ENCODE measurements at regions not wholly inside any gene's neighbourhood (a gene's known extent, or its start where the extent isn't known, plus 50 kb on each side); places are given as distances from the start of the nearest gene placed in this dataset.
A peak's percentile ranks its signal among the peaks of the same experiment; 100 is the strongest.

DNA sequence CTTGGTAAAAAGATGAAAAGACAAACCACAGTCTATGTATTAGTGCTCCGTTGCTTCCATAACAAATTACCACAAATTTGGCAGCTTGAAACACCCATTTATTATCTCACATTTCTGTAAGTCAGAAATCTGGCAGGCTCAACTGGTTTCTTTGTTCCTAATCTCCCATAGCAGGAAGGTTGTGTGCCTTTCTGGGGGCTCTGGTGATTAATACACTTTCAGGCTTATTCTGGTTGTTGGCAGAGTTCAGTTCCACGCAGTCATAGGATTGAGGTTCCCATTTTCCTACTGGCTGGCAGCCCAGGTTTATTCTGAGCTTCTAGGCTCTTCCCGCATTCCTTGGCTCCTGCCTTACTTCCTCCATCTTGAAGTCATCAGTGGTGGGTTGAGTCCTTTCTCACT lies 189.3 kb downstream of the ANAPC1 start:
- ATAC-seq = peak; percentile 45
- TF ChIP-seq, protein P1, sequence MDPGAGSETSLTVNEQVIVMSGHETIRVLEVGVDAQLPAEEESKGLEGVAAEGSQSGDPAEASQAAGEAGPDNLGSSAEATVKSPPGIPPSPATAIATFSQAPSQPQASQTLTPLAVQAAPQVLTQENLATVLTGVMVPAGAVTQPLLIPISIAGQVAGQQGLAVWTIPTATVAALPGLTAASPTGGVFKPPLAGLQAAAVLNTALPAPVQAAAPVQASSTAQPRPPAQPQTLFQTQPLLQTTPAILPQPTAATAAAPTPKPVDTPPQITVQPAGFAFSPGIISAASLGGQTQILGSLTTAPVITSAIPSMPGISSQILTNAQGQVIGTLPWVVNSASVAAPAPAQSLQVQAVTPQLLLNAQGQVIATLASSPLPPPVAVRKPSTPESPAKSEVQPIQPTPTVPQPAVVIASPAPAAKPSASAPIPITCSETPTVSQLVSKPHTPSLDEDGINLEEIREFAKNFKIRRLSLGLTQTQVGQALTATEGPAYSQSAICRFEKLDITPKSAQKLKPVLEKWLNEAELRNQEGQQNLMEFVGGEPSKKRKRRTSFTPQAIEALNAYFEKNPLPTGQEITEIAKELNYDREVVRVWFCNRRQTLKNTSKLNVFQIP (CRISPR knock-in tag; IDR thresholded peaks at IDR 0.05; ENCODE audit: borderline replicate concordance, low read depth) = no peak
- TF ChIP-seq ISL1 (CRISPR knock-in tag; IDR thresholded peaks at IDR 0.05) = peak; percentile 62
- TF ChIP-seq OSR1 (CRISPR knock-in tag; IDR thresholded peaks at IDR 0.05) = no peak
- TF ChIP-seq, protein P2, sequence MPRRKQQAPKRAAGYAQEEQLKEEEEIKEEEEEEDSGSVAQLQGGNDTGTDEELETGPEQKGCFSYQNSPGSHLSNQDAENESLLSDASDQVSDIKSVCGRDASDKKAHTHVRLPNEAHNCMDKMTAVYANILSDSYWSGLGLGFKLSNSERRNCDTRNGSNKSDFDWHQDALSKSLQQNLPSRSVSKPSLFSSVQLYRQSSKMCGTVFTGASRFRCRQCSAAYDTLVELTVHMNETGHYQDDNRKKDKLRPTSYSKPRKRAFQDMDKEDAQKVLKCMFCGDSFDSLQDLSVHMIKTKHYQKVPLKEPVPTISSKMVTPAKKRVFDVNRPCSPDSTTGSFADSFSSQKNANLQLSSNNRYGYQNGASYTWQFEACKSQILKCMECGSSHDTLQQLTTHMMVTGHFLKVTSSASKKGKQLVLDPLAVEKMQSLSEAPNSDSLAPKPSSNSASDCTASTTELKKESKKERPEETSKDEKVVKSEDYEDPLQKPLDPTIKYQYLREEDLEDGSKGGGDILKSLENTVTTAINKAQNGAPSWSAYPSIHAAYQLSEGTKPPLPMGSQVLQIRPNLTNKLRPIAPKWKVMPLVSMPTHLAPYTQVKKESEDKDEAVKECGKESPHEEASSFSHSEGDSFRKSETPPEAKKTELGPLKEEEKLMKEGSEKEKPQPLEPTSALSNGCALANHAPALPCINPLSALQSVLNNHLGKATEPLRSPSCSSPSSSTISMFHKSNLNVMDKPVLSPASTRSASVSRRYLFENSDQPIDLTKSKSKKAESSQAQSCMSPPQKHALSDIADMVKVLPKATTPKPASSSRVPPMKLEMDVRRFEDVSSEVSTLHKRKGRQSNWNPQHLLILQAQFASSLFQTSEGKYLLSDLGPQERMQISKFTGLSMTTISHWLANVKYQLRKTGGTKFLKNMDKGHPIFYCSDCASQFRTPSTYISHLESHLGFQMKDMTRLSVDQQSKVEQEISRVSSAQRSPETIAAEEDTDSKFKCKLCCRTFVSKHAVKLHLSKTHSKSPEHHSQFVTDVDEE (CRISPR knock-in tag; IDR thresholded peaks at IDR 0.05) = no peak
- TF ChIP-seq, protein P3, sequence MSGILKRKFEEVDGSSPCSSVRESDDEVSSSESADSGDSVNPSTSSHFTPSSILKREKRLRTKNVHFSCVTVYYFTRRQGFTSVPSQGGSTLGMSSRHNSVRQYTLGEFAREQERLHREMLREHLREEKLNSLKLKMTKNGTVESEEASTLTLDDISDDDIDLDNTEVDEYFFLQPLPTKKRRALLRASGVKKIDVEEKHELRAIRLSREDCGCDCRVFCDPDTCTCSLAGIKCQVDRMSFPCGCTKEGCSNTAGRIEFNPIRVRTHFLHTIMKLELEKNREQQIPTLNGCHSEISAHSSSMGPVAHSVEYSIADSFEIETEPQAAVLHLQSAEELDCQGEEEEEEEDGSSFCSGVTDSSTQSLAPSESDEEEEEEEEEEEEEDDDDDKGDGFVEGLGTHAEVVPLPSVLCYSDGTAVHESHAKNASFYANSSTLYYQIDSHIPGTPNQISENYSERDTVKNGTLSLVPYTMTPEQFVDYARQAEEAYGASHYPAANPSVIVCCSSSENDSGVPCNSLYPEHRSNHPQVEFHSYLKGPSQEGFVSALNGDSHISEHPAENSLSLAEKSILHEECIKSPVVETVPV (CRISPR knock-in tag; IDR thresholded peaks at IDR 0.05) = no peak
- TF ChIP-seq ESRRG (CRISPR knock-in tag; IDR thresholded peaks at IDR 0.05) = no peak
- no peak for TF ChIP-seq RARB (CRISPR knock-in tag; IDR thresholded peaks at IDR 0.05)
- TF ChIP-seq TCF4 (CRISPR knock-in tag; IDR thresholded peaks at IDR 0.05; ENCODE audit: borderline replicate concordance) = no peak
- TF ChIP-seq, protein P4, sequence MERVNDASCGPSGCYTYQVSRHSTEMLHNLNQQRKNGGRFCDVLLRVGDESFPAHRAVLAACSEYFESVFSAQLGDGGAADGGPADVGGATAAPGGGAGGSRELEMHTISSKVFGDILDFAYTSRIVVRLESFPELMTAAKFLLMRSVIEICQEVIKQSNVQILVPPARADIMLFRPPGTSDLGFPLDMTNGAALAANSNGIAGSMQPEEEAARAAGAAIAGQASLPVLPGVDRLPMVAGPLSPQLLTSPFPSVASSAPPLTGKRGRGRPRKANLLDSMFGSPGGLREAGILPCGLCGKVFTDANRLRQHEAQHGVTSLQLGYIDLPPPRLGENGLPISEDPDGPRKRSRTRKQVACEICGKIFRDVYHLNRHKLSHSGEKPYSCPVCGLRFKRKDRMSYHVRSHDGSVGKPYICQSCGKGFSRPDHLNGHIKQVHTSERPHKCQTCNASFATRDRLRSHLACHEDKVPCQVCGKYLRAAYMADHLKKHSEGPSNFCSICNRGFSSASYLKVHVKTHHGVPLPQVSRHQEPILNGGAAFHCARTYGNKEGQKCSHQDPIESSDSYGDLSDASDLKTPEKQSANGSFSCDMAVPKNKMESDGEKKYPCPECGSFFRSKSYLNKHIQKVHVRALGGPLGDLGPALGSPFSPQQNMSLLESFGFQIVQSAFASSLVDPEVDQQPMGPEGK (CRISPR knock-in tag; IDR thresholded peaks at IDR 0.05; ENCODE audit: borderline replicate concordance) = 0 out of 2 replicates have a peak, but pooled peaks have one; percentile 45
- TF ChIP-seq, protein P5, sequence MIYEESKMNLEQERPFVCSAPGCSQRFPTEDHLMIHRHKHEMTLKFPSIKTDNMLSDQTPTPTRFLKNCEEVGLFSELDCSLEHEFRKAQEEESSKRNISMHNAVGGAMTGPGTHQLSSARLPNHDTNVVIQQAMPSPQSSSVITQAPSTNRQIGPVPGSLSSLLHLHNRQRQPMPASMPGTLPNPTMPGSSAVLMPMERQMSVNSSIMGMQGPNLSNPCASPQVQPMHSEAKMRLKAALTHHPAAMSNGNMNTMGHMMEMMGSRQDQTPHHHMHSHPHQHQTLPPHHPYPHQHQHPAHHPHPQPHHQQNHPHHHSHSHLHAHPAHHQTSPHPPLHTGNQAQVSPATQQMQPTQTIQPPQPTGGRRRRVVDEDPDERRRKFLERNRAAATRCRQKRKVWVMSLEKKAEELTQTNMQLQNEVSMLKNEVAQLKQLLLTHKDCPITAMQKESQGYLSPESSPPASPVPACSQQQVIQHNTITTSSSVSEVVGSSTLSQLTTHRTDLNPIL (CRISPR knock-in tag; IDR thresholded peaks at IDR 0.05; ENCODE audit: low read depth) = no peak
- TF ChIP-seq ZNF8 (CRISPR knock-in tag; IDR thresholded peaks at IDR 0.05) = peak; percentile 68; the same call in 1 of the 2 replicates

DNA sequence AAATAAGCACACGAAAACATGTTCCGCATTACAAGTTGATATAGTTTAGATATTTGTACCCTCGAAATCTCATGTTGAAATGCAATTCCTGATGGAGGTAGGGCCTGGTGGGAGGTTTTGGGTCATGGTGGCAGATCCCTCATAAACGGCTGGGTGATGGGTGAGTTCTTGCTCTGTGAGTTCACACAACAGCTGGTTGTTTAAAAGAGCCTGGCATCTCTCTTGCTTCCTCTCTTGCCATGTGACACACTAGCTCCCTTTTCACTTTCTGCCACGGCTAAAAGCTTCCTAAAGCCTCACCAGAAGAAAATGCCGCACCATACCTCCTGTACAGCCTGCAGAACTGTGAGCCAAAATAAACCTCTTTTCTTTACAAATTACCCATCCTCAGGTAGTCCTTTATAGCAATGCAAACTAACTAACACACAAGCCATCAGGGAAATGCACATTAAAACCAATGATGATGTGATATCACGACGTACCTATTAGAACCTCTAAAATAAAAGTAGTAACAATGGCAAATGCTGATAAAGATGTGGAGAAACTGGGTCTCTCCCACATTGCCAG lies 188.5 kb downstream of the ANAPC1 start:
- TF ChIP-seq RARB (CRISPR knock-in tag; IDR thresholded peaks at IDR 0.05) = no peak
- no peak for TF ChIP-seq ZNF70 (CRISPR knock-in tag; IDR thresholded peaks at IDR 0.05)
- no peak for TF ChIP-seq ZNF8 (CRISPR knock-in tag; IDR thresholded peaks at IDR 0.05)
- TF ChIP-seq TCF4 (CRISPR knock-in tag; IDR thresholded peaks at IDR 0.05; ENCODE audit: borderline replicate concordance) = no peak
- TF ChIP-seq ARNTL (CRISPR knock-in tag; IDR thresholded peaks at IDR 0.05; ENCODE audit: borderline replicate concordance, low read depth) = no peak
- no peak for TF ChIP-seq PPARA (CRISPR knock-in tag; IDR thresholded peaks at IDR 0.05; ENCODE audit: borderline replicate concordance)
- no peak for TF ChIP-seq SNAI2 (CRISPR knock-in tag; IDR thresholded peaks at IDR 0.05)
- TF ChIP-seq ESRRG (CRISPR knock-in tag; IDR thresholded peaks at IDR 0.05) = no peak
- no peak for TF ChIP-seq BACH2 (CRISPR knock-in tag; IDR thresholded peaks at IDR 0.05; ENCODE audit: borderline replicate concordance)
- TF ChIP-seq ZFP30 (CRISPR knock-in tag; IDR thresholded peaks at IDR 0.05) = no peak
- TF ChIP-seq, protein P2 (CRISPR knock-in tag; IDR thresholded peaks at IDR 0.05) = no peak
- TF ChIP-seq CSDC2 (CRISPR knock-in tag; IDR thresholded peaks at IDR 0.05) = no peak
- TF ChIP-seq ZC3H10 (CRISPR knock-in tag; IDR thresholded peaks at IDR 0.05) = no peak
- TF ChIP-seq, protein P4 (CRISPR knock-in tag; IDR thresholded peaks at IDR 0.05; ENCODE audit: borderline replicate concordance) = no peak
- TF ChIP-seq TOX (CRISPR knock-in tag; IDR thresholded peaks at IDR 0.05; ENCODE audit: borderline replicate concordance) = no peak
- no peak for TF ChIP-seq ZFP3 (CRISPR knock-in tag; IDR thresholded peaks at IDR 0.05)
- ATAC-seq = no peak

Measured in SK-N-SH treated with all-trans-retinoic acid at 6 μM for 48 hours (cell line).